CD8-positive, alpha-beta memory T cell (primary cell): ENCODE measurements at regions not wholly inside any gene's neighbourhood (a gene's known extent, or its start where the extent isn't known, plus 50 kb on each side); places are given as distances from the start of the nearest gene placed in this dataset.

Experiments
- CTCF ChIA-PET: fragments of 350-600 bp; sonication (Branson Sonifier 250); formaldehyde crosslinking; loops from one replicate; lab custom pipeline; 2021; ENCODE audit warnings: antibody characterized with exemption; lab: Charles Lee
- POLR2A ChIA-PET: fragments of 350-600 bp; sonication (Branson Sonifier 250); formaldehyde crosslinking; loops from one replicate; lab custom pipeline; 2021; ENCODE audit warnings: antibody characterized with exemption; lab: Charles Lee
- DNase-seq, 5 donors: peaks; one replicate each; pipeline versions ENCODE4 v3.0.0 to v3.0.0-alpha.2; 2020 to 2022; ENCODE audit warnings: mixed read lengths in 1 of 5
- H3K27ac ChIP-seq: one replicate; pipeline ENCODE4 v1.7.0; 2013; ENCODE audit warnings: low read depth, mild to moderate bottlenecking, low read length, moderate library complexity
- H3K27me3 ChIP-seq: 2 replicates; pipeline ENCODE4 v1.7.0; 2013; ENCODE audit warnings: low read length, mild to moderate bottlenecking; ENCODE audit not compliant: insufficient read depth, poor library complexity, severe bottlenecking
- H3K36me3 ChIP-seq: 2 replicates; pipeline ENCODE4 v1.7.0; 2013; ENCODE audit warnings: mild to moderate bottlenecking, low read length, moderate library complexity; ENCODE audit not compliant: insufficient read depth
- H3K4me1 ChIP-seq: 2 replicates; pipeline ENCODE4 v1.7.0; 2013; ENCODE audit warnings: mild to moderate bottlenecking, low read length, moderate library complexity; ENCODE audit not compliant: insufficient read depth
- H3K4me3 ChIP-seq: 2 replicates; pipeline ENCODE4 v1.7.0; 2013; ENCODE audit warnings: mild to moderate bottlenecking, low read length
- H3K9me3 ChIP-seq: 2 replicates; pipeline ENCODE4 v1.7.0; 2013; ENCODE audit warnings: mild to moderate bottlenecking, low read length
- H3K27ac Mint-ChIP-seq, 8 donors: one replicate each; pipeline ENCODE4 v1.8.0; 2020 to 2021; ENCODE audit warnings: mixed read lengths in 8 of 8, mild to moderate bottlenecking in 6 of 8, inconsistent platforms in 3 of 8, moderate library complexity in 3 of 8
- H3K27me3 Mint-ChIP-seq, 2 donors: one replicate each; pipeline ENCODE4 v1.8.0; 2020 to 2021; ENCODE audit warnings: mixed read lengths in 2 of 2, mild to moderate bottlenecking in 1 of 2, moderate library complexity in 1 of 2
- H3K36me3 Mint-ChIP-seq, 3 donors: one replicate each; pipeline ENCODE4 v1.8.0; 2020 to 2021; ENCODE audit warnings: mixed read lengths in 3 of 3, inconsistent platforms in 1 of 3, mild to moderate bottlenecking in 1 of 3
- H3K4me1 Mint-ChIP-seq, 3 donors: one replicate each; pipeline ENCODE4 v1.8.0; 2020 to 2021; ENCODE audit warnings: mixed read lengths in 3 of 3, inconsistent platforms in 1 of 3, mild to moderate bottlenecking in 1 of 3
- H3K4me3 Mint-ChIP-seq, 7 donors: one replicate each; pipeline ENCODE4 v1.8.0; 2020 to 2021; ENCODE audit warnings: mixed read lengths in 7 of 7, mild to moderate bottlenecking in 6 of 7, moderate library complexity in 4 of 7, inconsistent platforms in 2 of 7
- H3K9me3 Mint-ChIP-seq, 5 donors: one replicate each; pipeline ENCODE4 v1.8.0; 2020 to 2022; ENCODE audit warnings: mixed read lengths in 5 of 5, mild to moderate bottlenecking in 3 of 5, moderate library complexity in 2 of 5, inconsistent platforms in 1 of 5

DNA sequence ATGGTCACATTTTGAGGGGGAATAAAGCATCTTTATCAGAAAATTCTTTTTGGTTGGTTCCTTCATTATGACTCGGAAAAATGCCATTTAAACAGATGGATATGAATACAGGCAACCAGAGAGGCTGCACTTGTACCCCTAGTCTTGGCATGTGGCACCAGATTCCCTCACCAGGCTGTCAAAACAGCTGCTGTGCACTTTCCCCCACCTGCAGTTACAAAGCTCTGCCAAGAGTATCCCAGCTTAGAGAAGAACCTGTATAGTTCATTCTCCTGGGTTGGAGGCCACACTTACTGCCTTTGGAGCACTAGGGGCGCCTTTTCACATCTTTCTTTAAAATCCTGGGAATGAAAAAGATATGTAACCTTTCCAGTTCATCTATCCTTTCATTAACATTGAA, 190.3 kb downstream of the KIF2B start:
- Mint-ChIP-seq H3K36me3 (no peaks in the 10 kb centered on the region), H3K27ac (no peak overlapping the region), H3K9me3 (peaks cover 5 to 29% (median 9%) of the 10 kb centered on the region in 5 donors), H3K4me3 (no peak overlapping the region), H3K4me1 (no peaks in the 10 kb centered on the region), H3K27me3 (no peaks in the 10 kb centered on the region)
- ChIA-PET CTCF (no interaction called here), POLR2A (no interaction called here)
- Histone ChIP-seq H3K9me3 (no peaks in the 10 kb centered on the region), H3K36me3 (no peaks in the 10 kb centered on the region), H3K4me3 (no peak overlapping the region), H3K27me3 (no peaks in the 10 kb centered on the region), H3K27ac (no peak overlapping the region), H3K4me1 (no peaks in the 10 kb centered on the region)
- no peak for DNase-seq

DNA sequence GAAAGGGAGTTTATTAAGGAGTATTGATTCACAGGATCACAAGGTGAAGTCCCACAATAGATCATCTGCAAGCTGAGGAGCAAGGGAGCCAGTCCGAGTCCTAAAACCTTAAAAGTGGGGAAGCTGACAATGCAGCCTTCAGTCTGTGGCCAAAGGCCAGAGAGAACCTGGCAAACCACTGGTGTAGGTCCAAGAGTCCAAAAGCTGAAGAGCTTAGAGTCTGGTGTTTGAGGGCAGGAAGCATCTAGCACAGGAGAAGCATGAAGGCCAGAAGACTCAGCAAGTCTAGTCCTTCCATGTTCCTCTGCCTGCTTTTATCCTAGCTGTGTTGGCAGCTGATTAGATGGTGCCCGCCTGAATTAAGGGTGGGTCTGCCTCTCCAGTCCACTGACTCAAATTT, 193.0 kb downstream of the KIF2B start:
- Mint-ChIP-seq H3K27me3 (no peaks in the 10 kb centered on the region), H3K27ac (no peak overlapping the region), H3K4me3 (no peak overlapping the region), H3K36me3 (no peaks in the 10 kb centered on the region), H3K9me3 (peaks cover 6 to 43% (median 11%) of the 10 kb centered on the region in 5 donors), H3K4me1 (no peaks in the 10 kb centered on the region)
- H3K27me3 ChIP-seq: no peaks in the 10 kb centered on the region
- POLR2A ChIA-PET: no interaction called here
- CTCF ChIA-PET: no interaction called here
- no peaks in the 10 kb centered on the region for H3K9me3 ChIP-seq
- H3K4me1 ChIP-seq: no peaks in the 10 kb centered on the region
- no peaks in the 10 kb centered on the region for H3K36me3 ChIP-seq
- DNase-seq: no peak
- H3K4me3 ChIP-seq: no peak overlapping the region
- no peak overlapping the region for H3K27ac ChIP-seq

DNA sequence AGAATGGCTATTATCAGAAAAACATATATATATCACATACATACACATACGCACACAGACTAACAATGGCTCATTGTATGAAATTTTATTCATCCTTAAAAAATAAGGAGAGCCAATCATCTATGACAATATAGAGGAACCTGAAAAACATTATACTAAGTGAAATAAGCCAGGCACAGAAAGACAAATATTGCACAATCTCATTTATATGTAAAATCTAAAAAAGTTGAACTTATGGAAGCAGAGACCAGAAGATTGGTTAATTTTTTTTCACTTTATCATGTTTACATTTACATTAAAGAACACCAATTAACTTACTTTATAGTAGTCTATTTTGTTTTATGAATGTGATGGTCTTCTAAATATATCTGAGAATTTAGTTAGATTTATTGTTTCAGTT, 198.7 kb downstream of the KIF2B start:
- no peaks in the 10 kb centered on the region for H3K4me1 Mint-ChIP-seq
- no peaks in the 10 kb centered on the region for H3K36me3 Mint-ChIP-seq

DNA sequence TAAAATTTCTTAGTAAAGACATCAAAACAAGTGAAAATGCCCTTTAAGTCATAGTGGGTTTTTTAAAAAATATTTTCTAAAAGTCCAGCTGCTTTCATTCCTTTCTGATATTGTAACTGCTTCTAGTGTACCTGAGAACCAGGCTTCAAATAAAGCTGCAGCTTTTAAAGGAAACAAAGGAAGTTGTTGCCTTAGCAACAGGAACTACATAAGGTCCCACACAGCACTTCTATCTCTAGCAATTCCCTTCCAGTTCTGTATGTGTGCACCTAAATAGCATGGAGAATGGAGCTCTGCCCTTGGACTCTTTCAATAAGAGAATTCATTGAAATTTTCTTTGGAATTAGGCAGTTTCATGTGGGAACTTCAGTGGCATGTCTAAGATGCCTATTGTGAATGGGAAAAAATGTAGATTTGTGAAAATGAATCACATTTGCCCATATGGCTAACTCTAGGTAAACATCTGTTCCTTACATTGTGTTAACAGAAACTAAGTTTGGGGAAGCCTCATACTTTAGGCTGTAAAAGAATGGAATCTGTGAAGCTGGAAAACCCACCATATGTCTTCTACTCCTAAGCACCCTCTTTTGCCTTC, 206.4 kb downstream of the KIF2B start:
- H3K9me3 Mint-ChIP-seq: peaks cover 8 to 16% (median 12%) of the 10 kb centered on the region in 5 donors
- no peaks in the 10 kb centered on the region for H3K27me3 ChIP-seq
- H3K27me3 Mint-ChIP-seq: no peaks in the 10 kb centered on the region
- H3K4me3 ChIP-seq: no peak overlapping the region
- H3K36me3 ChIP-seq: no peaks in the 10 kb centered on the region
- POLR2A ChIA-PET: no interaction called here
- H3K9me3 ChIP-seq: no peaks in the 10 kb centered on the region
- CTCF ChIA-PET: no interaction called here
- H3K27ac ChIP-seq: no peak overlapping the region
- H3K4me3 Mint-ChIP-seq: no peak overlapping the region
- no peak for DNase-seq
- no peaks in the 10 kb centered on the region for H3K4me1 Mint-ChIP-seq
- H3K4me1 ChIP-seq: no peaks in the 10 kb centered on the region
- H3K36me3 Mint-ChIP-seq: no peaks in the 10 kb centered on the region
- no peak overlapping the region for H3K27ac Mint-ChIP-seq

More for the DNA sequence above, 198.7 kb downstream of the KIF2B start:
- Histone ChIP-seq H3K9me3 (no peaks in the 10 kb centered on the region), H3K4me3 (no peak overlapping the region), H3K27me3 (no peaks in the 10 kb centered on the region), H3K36me3 (no peaks in the 10 kb centered on the region), H3K4me1 (no peaks in the 10 kb centered on the region), H3K27ac (no peak overlapping the region)
- Mint-ChIP-seq H3K27me3 (no peaks in the 10 kb centered on the region), H3K27ac (no peak overlapping the region), H3K9me3 (peaks cover 7 to 38% (median 14%) of the 10 kb centered on the region in 5 donors), H3K4me3 (no peak overlapping the region)
- POLR2A ChIA-PET: no interaction called here
- CTCF ChIA-PET: no interaction called here
- DNase-seq: no peak

DNA sequence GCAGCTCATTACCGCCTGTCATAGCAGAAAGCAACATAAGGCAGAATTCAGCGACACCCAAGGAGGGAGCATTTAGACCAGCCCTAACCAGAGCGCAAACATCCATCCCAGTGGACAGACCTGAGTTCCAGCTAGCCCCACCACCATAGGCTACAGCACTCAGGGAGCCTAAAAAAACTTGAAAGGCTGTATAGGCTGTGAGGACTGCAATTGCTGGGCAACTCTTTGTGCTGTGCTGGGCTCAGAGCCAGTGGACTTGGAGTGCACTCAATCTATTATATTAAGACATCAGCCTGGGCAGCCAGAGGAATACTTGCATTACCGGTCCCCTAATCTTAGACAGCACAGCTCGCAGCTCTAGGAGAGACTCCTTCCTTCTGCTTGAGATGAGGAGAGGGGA, 207.3 kb downstream of the KIF2B start:
- Histone ChIP-seq H3K27me3 (no peaks in the 10 kb centered on the region), H3K36me3 (no peaks in the 10 kb centered on the region), H3K27ac (no peak overlapping the region), H3K4me3 (no peak overlapping the region), H3K9me3 (no peaks in the 10 kb centered on the region), H3K4me1 (no peaks in the 10 kb centered on the region)
- no peaks in the 10 kb centered on the region for H3K4me1 Mint-ChIP-seq
- H3K27me3 Mint-ChIP-seq: no peaks in the 10 kb centered on the region
- no peaks in the 10 kb centered on the region for H3K36me3 Mint-ChIP-seq
- no peak for DNase-seq
- POLR2A ChIA-PET: no interaction called here
- CTCF ChIA-PET: no interaction called here
- no peak overlapping the region for H3K4me3 Mint-ChIP-seq
- H3K27ac Mint-ChIP-seq: no peak overlapping the region
- peaks cover 8 to 22% (median 12%) of the 10 kb centered on the region in 5 donors for H3K9me3 Mint-ChIP-seq

DNA sequence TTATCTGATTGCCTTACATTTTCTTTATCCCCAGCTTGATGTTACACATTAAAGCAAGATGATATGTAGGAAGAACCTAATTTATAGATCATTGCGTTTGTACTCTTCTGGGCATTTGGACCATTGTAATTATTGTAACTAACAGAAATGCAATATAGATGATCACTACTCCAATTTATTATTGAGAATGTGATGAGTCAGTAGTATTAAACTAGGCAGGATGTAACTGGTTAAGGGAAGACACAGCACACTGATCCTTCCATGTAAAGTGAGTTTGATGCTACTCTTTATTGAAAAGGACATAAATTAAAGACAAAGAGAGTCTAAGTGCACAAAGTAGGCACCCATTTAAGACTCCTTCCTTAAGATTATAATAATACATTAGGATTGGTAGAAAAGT, 223.8 kb downstream of the KIF2B start:
- ChIA-PET POLR2A (no interaction called here), CTCF (no interaction called here)
- Mint-ChIP-seq H3K27me3 (no peaks in the 10 kb centered on the region), H3K4me3 (no peak overlapping the region), H3K4me1 (no peaks in the 10 kb centered on the region), H3K36me3 (no peaks in the 10 kb centered on the region), H3K9me3 (peaks cover 6 to 21% (median 13%) of the 10 kb centered on the region in 5 donors), H3K27ac (no peak overlapping the region)
- Histone ChIP-seq H3K4me1 (no peaks in the 10 kb centered on the region), H3K27me3 (no peaks in the 10 kb centered on the region), H3K36me3 (no peaks in the 10 kb centered on the region), H3K27ac (no peak overlapping the region), H3K9me3 (no peaks in the 10 kb centered on the region), H3K4me3 (no peak overlapping the region)
- DNase-seq: no peak

DNA sequence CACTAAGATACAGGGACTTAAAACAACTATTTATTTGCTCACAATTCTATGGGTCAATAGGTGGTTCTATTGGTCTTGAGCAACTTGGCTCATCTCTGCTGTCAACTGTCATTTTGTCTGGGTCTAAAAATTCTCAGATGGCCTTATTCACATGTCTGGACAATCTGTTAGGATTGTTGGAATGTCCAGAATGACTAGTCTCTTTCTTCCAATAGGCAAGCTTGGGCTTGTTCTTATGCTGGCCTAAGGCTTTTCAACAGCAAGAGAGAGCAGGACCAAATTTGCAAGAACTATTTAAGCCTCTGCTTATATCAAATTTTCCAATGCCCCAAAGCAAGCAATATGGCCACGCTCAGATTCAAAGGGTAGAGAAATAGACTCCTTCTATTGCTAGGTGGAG, 240.9 kb downstream of the KIF2B start:
- Mint-ChIP-seq H3K27ac (no peak overlapping the region), H3K36me3 (no peaks in the 10 kb centered on the region), H3K27me3 (no peaks in the 10 kb centered on the region), H3K4me3 (no peak overlapping the region), H3K9me3 (peaks cover 0 to 22% (median 2%) of the 10 kb centered on the region in 5 donors), H3K4me1 (no peaks in the 10 kb centered on the region)
- Histone ChIP-seq H3K4me1 (no peaks in the 10 kb centered on the region), H3K9me3 (no peaks in the 10 kb centered on the region), H3K36me3 (no peaks in the 10 kb centered on the region), H3K4me3 (no peak overlapping the region), H3K27ac (no peak overlapping the region), H3K27me3 (no peaks in the 10 kb centered on the region)
- ChIA-PET CTCF (no interaction called here), POLR2A (no interaction called here)
- no peak for DNase-seq

DNA sequence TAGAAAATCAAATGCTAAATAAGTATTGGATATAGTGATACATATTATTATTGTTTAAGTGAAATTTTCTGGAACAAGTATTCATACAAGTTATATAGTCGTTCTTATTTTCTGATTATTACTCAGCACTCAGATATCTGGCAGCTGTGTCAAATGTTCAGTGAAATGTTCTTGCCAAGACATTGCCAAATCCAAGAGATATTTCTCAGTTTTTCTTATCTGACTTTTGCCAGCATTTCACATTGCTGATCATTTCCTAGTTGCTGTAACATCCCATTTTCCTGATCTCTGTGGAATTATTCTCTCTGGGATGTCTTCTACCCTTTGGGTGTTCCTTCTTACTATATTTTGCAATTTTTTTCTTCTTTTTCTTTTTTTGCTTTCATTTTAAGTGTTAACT, 262.3 kb downstream of the KIF2B start:
- Histone ChIP-seq H3K36me3 (no peaks in the 10 kb centered on the region), H3K27ac (no peak overlapping the region), H3K9me3 (no peaks in the 10 kb centered on the region), H3K27me3 (no peaks in the 10 kb centered on the region), H3K4me1 (no peaks in the 10 kb centered on the region), H3K4me3 (no peak overlapping the region)
- H3K27me3 Mint-ChIP-seq: peaks cover 0 to 1% of the 10 kb centered on the region in 2 donors
- no peaks in the 10 kb centered on the region for H3K36me3 Mint-ChIP-seq
- DNase-seq: no peak
- POLR2A ChIA-PET: no interaction called here
- H3K27ac Mint-ChIP-seq: no peak overlapping the region
- CTCF ChIA-PET: no interaction called here
- peaks cover 8 to 21% (median 15%) of the 10 kb centered on the region in 5 donors for H3K9me3 Mint-ChIP-seq
- no peaks in the 10 kb centered on the region for H3K4me1 Mint-ChIP-seq
- no peak overlapping the region for H3K4me3 Mint-ChIP-seq
